Nephron (organoid): ENCODE measurements at regions not wholly inside any gene's neighbourhood (a gene's known extent, or its start where the extent isn't known, plus 50 kb on each side); places are given as distances from the start of the nearest gene placed in this dataset.

Experiments
- H3K27ac Mint-ChIP-seq, 3 experiments: 2 replicates each; pipeline ENCODE4 v1.8.0; 2020; ENCODE audit warnings: mixed read lengths in 3 of 3, mild to moderate bottlenecking in 2 of 3, moderate library complexity in 1 of 3
- H3K27me3 Mint-ChIP-seq: 2 replicates; pipeline ENCODE4 v1.8.0; 2021; ENCODE audit warnings: low read depth, mild to moderate bottlenecking, moderate library complexity, mixed read lengths
- H3K36me3 Mint-ChIP-seq: 2 replicates; pipeline ENCODE4 v1.8.0; 2020; ENCODE audit warnings: low read depth, mixed read lengths
- H3K4me1 Mint-ChIP-seq: 2 replicates; pipeline ENCODE4 v1.8.0; 2020; ENCODE audit warnings: mixed read lengths
- H3K4me3 Mint-ChIP-seq, 3 experiments: 2 replicates each; pipeline ENCODE4 v1.8.0; 2020; ENCODE audit warnings: mild to moderate bottlenecking in 3 of 3, mixed read lengths in 3 of 3, moderate library complexity in 2 of 3
- H3K9me3 Mint-ChIP-seq: 2 replicates; pipeline ENCODE4 v1.8.0; 2020; ENCODE audit warnings: mixed read lengths
- CTCF ChIP-seq, 3 experiments: fragments of 200-600 bp; sonication (generic); IDR thresholded peaks; one replicate each; pipeline ENCODE4 v1.5.0; 2021; ENCODE audit warnings: antibody characterized with exemption in 3 of 3; ENCODE audit not compliant: unreplicated experiment in 3 of 3

- no peak overlapping the region for H3K4me3 Mint-ChIP-seq
- no peaks in the 10 kb centered on the region for H3K9me3 Mint-ChIP-seq
- no peaks in the 10 kb centered on the region for H3K27me3 Mint-ChIP-seq
- no peak overlapping the region for H3K27ac Mint-ChIP-seq
- H3K4me1 Mint-ChIP-seq = no peaks in the 10 kb centered on the region
- no peaks in the 10 kb centered on the region for H3K36me3 Mint-ChIP-seq
- no peak for TF ChIP-seq CTCF (IDR thresholded peaks at IDR 0.05; ENCODE audit: unreplicated experiment in 3 of 3)
These were observed 177.6 kb upstream of the S100G start for GRCh38 chrX:16472345-16472744.

GRCh38 chrX:16474511-16474910 lies 175.4 kb upstream of the S100G start:
- Mint-ChIP-seq H3K4me3 (no peak overlapping the region), H3K27me3 (no peaks in the 10 kb centered on the region), H3K27ac (no peak overlapping the region), H3K4me1 (peaks cover 5% of the 10 kb centered on the region), H3K36me3 (no peaks in the 10 kb centered on the region), H3K9me3 (no peaks in the 10 kb centered on the region)
- no peak for TF ChIP-seq CTCF (IDR thresholded peaks at IDR 0.05; ENCODE audit: unreplicated experiment in 3 of 3)

GRCh38 chrX:16476009-16476408 lies 173.9 kb upstream of the S100G start:
- Mint-ChIP-seq H3K9me3 (no peaks in the 10 kb centered on the region), H3K27ac (no peak overlapping the region), H3K4me3 (no peak overlapping the region), H3K4me1 (peaks cover 5% of the 10 kb centered on the region), H3K27me3 (no peaks in the 10 kb centered on the region), H3K36me3 (no peaks in the 10 kb centered on the region)
- TF ChIP-seq CTCF (IDR thresholded peaks at IDR 0.05; ENCODE audit: unreplicated experiment in 3 of 3) = no peak

GRCh38 chrX:16476692-16477091 lies 173.3 kb upstream of the S100G start:
- H3K9me3 Mint-ChIP-seq = no peaks in the 10 kb centered on the region
- no peaks in the 10 kb centered on the region for H3K36me3 Mint-ChIP-seq

GRCh38 chrX:16479206-16479869 lies 170.6 kb upstream of the S100G start:
- Mint-ChIP-seq H3K36me3 (no peaks in the 10 kb centered on the region), H3K4me3 (no peak overlapping the region), H3K27ac (peak overlapping the region in 2 of 3 experiments; percentile 23 to 36), H3K27me3 (no peaks in the 10 kb centered on the region), H3K4me1 (peaks cover 5% of the 10 kb centered on the region), H3K9me3 (no peaks in the 10 kb centered on the region)
- TF ChIP-seq CTCF (IDR thresholded peaks at IDR 0.05; ENCODE audit: unreplicated experiment in 3 of 3) = no peak

More at GRCh38 chrX:16476692-16477091, 173.3 kb upstream of the S100G start:
- H3K27ac Mint-ChIP-seq = no peak overlapping the region
- no peak for TF ChIP-seq CTCF (IDR thresholded peaks at IDR 0.05; ENCODE audit: unreplicated experiment in 3 of 3)
- peaks cover 5% of the 10 kb centered on the region for H3K4me1 Mint-ChIP-seq
- no peaks in the 10 kb centered on the region for H3K27me3 Mint-ChIP-seq
- no peak overlapping the region for H3K4me3 Mint-ChIP-seq

- no peaks in the 10 kb centered on the region for H3K27me3 Mint-ChIP-seq
These were observed 169.9 kb upstream of the S100G start for GRCh38 chrX:16480049-16480448.

More at GRCh38 chrX:16480049-16480448, 169.9 kb upstream of the S100G start:
- no peaks in the 10 kb centered on the region for H3K9me3 Mint-ChIP-seq
- TF ChIP-seq CTCF (IDR thresholded peaks at IDR 0.05; ENCODE audit: unreplicated experiment in 3 of 3) = no peak
- H3K27ac Mint-ChIP-seq = peak overlapping the region in 1 of 3 experiments; percentile 36
- no peaks in the 10 kb centered on the region for H3K36me3 Mint-ChIP-seq
- H3K4me1 Mint-ChIP-seq = peaks cover 5% of the 10 kb centered on the region
- H3K4me3 Mint-ChIP-seq = no peak overlapping the region
